ENCODE measurements at regions not wholly inside any gene's neighbourhood (a gene's known extent, or its start where the extent isn't known, plus 50 kb on each side); places are given as distances from the start of the nearest gene placed in this dataset.

DNA sequence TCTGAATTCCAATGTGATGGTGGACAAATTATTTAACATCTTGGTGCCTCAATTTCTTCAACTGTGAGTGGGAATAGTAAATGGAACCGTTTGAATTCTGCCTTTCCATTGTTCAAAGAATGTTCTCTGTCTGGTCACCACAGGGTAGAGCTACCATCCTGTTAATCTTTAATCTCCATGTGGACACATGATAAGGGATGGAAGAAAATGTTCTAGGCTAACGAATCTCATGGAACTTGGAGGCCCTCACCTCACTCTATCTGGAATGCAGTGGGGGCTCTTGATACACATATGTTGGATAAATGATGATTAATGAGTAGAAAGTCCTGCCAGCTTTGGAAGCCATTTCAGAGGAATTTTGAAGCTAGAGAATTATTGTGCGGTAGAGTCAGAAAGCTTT lies 118.5 kb upstream of the HABP2 start:
- no peaks in the 10 kb centered on the region for H3K36me3 Mint-ChIP-seq (ENCODE audit: low read depth)

DNA sequence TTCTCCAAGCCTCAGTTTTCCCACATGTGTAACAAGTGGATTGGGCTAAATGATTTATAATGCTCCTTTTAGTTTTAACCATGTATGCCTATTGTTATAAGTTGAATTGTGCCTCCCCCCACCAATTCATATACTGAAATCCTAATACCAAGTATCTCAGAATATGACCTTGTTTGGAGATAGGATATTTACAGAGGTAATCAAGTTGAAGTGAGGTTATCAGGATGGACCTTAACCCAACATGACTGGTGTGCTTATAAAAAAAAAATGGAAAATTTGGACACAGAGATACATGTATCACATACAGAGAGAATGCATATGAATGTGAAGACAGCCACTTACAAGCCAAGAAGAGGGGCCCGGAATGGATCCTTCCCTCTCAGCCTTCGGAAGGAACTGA lies 117.9 kb upstream of the HABP2 start:
- intact Hi-C loops (cut with micrococcal nuclease) = no loop called here
- H3K9me3 Mint-ChIP-seq = no peaks in the 10 kb centered on the region
- H3K27ac Mint-ChIP-seq = no peak overlapping the region
- H3K27me3 Mint-ChIP-seq = peaks cover 31% of the 10 kb centered on the region
- H3K4me1 Mint-ChIP-seq (ENCODE audit: low read depth) = no peaks in the 10 kb centered on the region
- H3K36me3 Mint-ChIP-seq (ENCODE audit: low read depth) = no peaks in the 10 kb centered on the region
- H3K4me3 Mint-ChIP-seq = no peak overlapping the region

More for the DNA sequence above, 118.5 kb upstream of the HABP2 start:
- H3K9me3 Mint-ChIP-seq = no peaks in the 10 kb centered on the region
- peaks cover 30% of the 10 kb centered on the region for H3K27me3 Mint-ChIP-seq
- no peak overlapping the region for H3K4me3 Mint-ChIP-seq
- H3K4me1 Mint-ChIP-seq (ENCODE audit: low read depth) = no peaks in the 10 kb centered on the region
- intact Hi-C loops (cut with micrococcal nuclease) = no loop called here
- no peak overlapping the region for H3K27ac Mint-ChIP-seq

DNA sequence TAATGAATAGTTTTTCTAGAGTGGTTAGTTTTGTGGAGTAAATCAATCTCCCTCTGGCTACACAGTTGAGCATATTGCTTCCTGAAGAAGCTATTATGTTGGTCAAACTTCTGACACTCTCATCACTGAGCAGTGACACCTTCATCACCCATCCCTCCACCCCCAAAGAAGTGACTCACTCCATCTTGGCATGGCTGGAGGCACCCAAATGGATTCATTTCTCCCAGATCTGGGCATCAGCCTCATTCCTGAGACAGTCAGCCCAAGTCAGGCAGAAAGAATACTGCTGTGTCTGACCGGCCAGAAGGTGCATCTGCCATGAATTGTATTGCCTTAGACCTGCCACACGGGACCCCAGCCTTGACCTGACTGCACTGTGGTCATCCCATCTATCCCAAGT lies 117.0 kb upstream of the HABP2 start:
- intact Hi-C loops (cut with micrococcal nuclease) = no loop called here
- Mint-ChIP-seq H3K36me3 (ENCODE audit: low read depth) (no peaks in the 10 kb centered on the region), H3K9me3 (no peaks in the 10 kb centered on the region), H3K4me3 (no peak overlapping the region), H3K27ac (no peak overlapping the region), H3K4me1 (ENCODE audit: low read depth) (no peaks in the 10 kb centered on the region), H3K27me3 (peaks cover 32% of the 10 kb centered on the region)

DNA sequence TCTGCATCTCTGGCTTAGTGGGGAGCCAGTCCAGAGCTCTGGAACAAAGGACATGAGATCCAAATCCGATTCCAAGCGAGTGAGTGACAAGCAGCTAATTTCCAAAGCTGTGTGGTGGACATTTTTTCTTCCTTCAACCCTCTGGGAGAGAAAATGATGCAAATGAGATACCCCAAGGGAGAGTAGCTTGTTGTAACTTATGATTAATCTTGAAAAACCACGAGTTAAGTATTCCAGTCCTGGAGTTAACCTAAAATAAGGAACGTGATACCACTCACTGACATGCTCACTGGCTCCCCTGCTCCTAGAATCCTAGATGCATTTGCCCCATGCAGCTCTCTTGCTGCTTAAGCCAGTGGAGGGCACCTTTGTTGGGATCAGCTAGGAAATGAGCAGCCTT lies 116.0 kb upstream of the HABP2 start:
- no peak overlapping the region for H3K4me3 Mint-ChIP-seq
- H3K9me3 Mint-ChIP-seq = no peaks in the 10 kb centered on the region
- H3K27me3 Mint-ChIP-seq = peaks cover 38% of the 10 kb centered on the region
- H3K4me1 Mint-ChIP-seq (ENCODE audit: low read depth) = peaks cover 7% of the 10 kb centered on the region
- no peak overlapping the region for H3K27ac Mint-ChIP-seq
- intact Hi-C loops (cut with micrococcal nuclease) = no loop called here
- H3K36me3 Mint-ChIP-seq (ENCODE audit: low read depth) = no peaks in the 10 kb centered on the region

DNA sequence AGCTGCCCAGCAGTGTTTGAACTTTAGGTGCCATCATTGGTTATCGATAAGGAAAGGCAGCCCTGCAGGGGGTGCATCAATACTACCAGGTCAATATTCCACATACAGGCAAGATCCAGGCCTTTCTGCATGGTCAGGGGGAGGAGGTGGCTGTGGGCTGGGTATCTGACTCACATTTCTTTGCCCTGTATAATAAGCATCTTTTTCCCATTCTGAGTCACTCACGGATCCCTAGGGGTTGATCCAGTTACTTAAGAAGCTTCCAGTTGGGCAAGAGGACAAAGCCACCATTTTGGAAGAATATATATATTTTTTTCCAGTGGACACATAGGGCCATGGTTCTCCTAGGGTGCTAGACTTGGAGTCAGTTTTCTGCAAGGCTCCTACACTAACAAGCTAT lies 114.2 kb upstream of the HABP2 start:
- H3K9me3 Mint-ChIP-seq = no peaks in the 10 kb centered on the region
- peaks cover 40% of the 10 kb centered on the region for H3K27me3 Mint-ChIP-seq
- H3K4me3 Mint-ChIP-seq = no peak overlapping the region
- no peaks in the 10 kb centered on the region for H3K36me3 Mint-ChIP-seq (ENCODE audit: low read depth)
- peaks cover 22% of the 10 kb centered on the region for H3K4me1 Mint-ChIP-seq (ENCODE audit: low read depth)
- no peak overlapping the region for H3K27ac Mint-ChIP-seq
- intact Hi-C loops (cut with micrococcal nuclease) = no loop called here

DNA sequence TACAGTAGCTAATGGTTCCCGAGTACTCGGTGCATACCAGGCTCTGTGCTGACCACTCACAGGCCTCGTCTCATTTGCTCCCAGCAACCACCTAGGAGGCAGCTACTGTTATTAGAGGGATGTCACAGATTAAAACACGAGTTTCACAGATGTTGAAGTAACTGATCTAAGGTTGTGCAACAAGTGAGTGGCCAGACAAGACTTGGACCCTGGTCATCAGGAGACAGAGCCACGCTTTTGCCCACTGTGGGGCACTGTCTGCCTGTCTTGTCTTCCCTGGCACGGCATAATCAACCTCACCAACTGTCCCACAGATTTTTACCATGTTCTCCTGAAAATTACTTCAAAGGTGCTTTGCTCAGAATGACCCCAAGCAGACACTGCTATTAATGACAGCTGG lies 111.6 kb upstream of the HABP2 start:
- intact Hi-C loops (cut with micrococcal nuclease) = no loop called here
- Mint-ChIP-seq H3K4me3 (no peak overlapping the region), H3K9me3 (no peaks in the 10 kb centered on the region), H3K4me1 (ENCODE audit: low read depth) (peaks cover 43% of the 10 kb centered on the region), H3K27ac (no peak overlapping the region), H3K36me3 (ENCODE audit: low read depth) (no peaks in the 10 kb centered on the region), H3K27me3 (peaks cover 40% of the 10 kb centered on the region)

DNA sequence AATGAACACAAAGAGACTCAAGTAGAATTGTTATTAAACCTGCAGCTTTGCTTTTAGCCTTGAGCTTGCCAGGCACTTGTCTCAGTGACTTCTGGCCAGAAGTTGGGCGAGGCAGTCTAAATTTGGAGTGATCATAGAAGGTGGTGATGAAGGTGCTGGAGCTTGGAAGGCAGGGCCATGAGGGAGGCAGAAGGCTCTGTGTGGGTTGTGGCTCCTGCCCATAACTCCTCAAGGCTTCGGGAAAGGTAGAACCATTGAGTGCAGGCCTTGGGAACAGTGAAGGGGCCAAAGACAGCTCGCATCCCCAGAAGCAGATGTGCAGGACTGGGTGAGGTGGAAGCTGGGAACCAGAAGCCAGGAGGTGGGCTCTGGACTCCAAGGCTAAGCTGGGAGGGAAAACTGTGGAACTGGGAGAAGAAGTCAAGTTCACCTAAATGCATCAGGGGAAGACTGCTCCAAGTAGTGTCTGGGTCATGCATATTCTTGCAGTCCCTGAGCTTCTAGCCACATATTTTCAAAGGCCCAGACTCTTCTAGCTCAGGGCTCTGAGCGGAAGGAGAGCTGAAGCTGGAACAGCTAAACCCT lies 111.1 kb upstream of the HABP2 start:
- no peaks in the 10 kb centered on the region for H3K9me3 Mint-ChIP-seq
- peaks cover 39% of the 10 kb centered on the region for H3K27me3 Mint-ChIP-seq
- intact Hi-C loops (cut with micrococcal nuclease) = no loop called here
- H3K27ac Mint-ChIP-seq = no peak overlapping the region
- H3K4me1 Mint-ChIP-seq (ENCODE audit: low read depth) = peaks cover 43% of the 10 kb centered on the region
- H3K36me3 Mint-ChIP-seq (ENCODE audit: low read depth) = no peaks in the 10 kb centered on the region
- no peak overlapping the region for H3K4me3 Mint-ChIP-seq

DNA sequence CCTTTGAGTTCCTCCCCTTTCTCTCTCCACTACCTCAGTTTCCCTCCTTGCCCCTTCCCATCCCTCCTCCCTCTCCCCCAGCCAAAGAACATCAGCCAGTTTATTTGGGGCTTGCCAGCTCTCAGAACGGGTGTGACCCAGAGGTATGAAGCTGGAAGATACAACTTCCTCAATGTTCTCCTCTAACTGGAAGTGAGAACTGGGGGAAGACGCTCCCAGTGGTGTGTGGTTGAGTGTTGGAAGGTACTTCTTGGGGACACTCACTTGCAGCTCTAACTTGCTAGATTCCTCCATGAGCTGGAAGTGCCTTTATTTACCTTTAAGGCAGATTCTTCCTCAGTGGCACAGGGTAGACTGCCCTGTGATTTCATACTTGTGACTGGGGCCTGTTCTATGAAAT lies 110.5 kb upstream of the HABP2 start:
- Mint-ChIP-seq H3K27me3 (peaks cover 39% of the 10 kb centered on the region), H3K4me1 (ENCODE audit: low read depth) (peaks cover 43% of the 10 kb centered on the region), H3K4me3 (no peak overlapping the region), H3K27ac (no peak overlapping the region), H3K36me3 (ENCODE audit: low read depth) (no peaks in the 10 kb centered on the region), H3K9me3 (no peaks in the 10 kb centered on the region)
- intact Hi-C loops (cut with micrococcal nuclease) = no loop called here

DNA sequence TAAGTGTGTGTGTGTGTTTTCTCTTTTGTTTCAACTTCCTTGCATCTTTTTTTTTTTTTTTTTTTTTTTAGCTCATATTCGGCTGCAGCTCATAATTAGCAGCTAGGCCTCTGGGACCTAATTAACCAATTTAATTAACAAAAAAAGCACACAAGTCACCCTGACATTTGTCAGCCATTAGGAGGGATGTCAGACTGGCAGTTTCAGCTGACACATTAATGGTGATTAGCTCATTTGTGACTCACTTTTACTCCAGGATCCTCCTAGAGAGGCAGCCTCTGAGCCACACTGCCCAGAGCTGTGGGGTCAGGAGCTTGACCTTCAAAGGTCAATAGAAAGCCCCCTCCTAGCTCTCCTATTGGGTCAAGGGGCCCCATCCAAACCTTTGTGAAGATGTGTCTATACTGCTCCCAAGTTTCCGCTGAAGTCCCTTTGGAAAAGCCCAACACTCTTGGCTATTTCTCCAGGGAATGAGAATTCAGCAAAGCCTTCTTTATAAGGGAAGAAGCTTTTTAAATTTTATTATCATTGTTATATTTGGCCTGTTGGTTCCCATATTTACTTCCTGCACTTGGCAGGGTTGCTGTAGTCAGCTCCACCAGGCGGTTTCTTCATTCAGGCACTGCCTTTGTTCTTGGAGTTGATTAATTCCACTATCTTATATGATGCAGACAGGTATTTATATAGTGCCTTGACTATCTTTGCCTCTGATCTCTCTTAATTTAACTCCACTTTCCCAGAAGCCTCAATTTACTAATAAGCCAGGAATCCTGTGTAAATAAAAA lies 109.5 kb upstream of the HABP2 start:
- Mint-ChIP-seq H3K27me3 (peaks cover 48% of the 10 kb centered on the region), H3K27ac (no peak overlapping the region), H3K9me3 (no peaks in the 10 kb centered on the region), H3K4me3 (no peak overlapping the region), H3K36me3 (ENCODE audit: low read depth) (no peaks in the 10 kb centered on the region), H3K4me1 (ENCODE audit: low read depth) (peaks cover 43% of the 10 kb centered on the region)
- intact Hi-C loops (cut with micrococcal nuclease) = no loop called here

DNA sequence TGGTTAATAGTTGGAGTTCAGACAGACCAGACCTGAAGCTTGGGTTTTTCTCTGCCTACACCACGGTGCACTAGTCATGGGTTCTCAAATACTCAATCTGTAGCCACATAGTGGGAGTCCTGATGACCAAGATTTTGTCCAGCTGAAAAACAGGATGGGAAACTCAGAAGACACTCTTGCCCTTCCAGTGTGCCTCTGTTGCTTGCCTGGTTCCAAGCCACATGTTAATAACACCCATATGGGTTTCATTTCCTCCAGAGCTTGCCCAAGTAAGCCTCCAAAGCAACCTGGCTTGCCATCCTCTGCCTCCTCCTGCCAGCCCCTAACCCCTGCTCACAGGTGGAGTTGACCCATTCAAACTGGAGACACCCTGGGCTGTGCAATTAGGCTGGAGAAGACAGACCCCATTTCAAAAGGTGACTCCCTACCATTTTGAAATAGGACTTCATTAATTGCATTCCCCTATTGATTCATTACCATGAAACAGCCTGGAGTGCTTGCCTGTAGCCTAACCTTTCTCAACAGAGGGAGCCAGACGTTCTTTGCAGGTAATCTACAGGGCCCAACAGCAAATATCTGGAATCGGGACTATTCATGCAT lies 108.0 kb upstream of the HABP2 start:
- peaks cover 43% of the 10 kb centered on the region for H3K4me1 Mint-ChIP-seq (ENCODE audit: low read depth)
- H3K4me3 Mint-ChIP-seq = no peak overlapping the region
- intact Hi-C loops (cut with micrococcal nuclease) = no loop called here
- H3K27me3 Mint-ChIP-seq = peaks cover 58% of the 10 kb centered on the region
- no peaks in the 10 kb centered on the region for H3K9me3 Mint-ChIP-seq
- no peak overlapping the region for H3K27ac Mint-ChIP-seq
- no peaks in the 10 kb centered on the region for H3K36me3 Mint-ChIP-seq (ENCODE audit: low read depth)

DNA sequence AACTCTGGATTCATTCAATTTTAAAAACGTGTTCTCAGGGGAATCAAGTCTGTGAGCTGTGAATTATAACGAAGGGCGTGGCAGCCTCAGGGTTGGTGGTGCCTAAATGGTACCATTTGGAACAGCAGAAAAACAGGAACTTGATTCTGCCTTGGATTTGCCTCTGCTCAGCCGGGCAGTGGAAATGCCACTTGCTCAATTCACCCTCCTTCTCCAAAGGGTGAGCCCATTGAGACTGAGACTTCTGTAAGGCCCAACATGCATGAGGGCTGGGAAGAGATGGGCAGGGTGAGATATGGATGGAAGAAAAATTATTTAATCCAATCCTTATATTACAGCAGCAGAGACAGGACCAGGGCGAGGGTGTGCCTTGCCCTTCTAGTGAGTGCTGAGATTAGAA lies 107.1 kb upstream of the HABP2 start:
- no peak overlapping the region for H3K4me3 Mint-ChIP-seq
- H3K27me3 Mint-ChIP-seq = peaks cover 60% of the 10 kb centered on the region
- intact Hi-C loops (cut with micrococcal nuclease) = no loop called here
- H3K9me3 Mint-ChIP-seq = no peaks in the 10 kb centered on the region
- no peaks in the 10 kb centered on the region for H3K36me3 Mint-ChIP-seq (ENCODE audit: low read depth)
- H3K27ac Mint-ChIP-seq = no peak overlapping the region
- H3K4me1 Mint-ChIP-seq (ENCODE audit: low read depth) = peaks cover 43% of the 10 kb centered on the region

DNA sequence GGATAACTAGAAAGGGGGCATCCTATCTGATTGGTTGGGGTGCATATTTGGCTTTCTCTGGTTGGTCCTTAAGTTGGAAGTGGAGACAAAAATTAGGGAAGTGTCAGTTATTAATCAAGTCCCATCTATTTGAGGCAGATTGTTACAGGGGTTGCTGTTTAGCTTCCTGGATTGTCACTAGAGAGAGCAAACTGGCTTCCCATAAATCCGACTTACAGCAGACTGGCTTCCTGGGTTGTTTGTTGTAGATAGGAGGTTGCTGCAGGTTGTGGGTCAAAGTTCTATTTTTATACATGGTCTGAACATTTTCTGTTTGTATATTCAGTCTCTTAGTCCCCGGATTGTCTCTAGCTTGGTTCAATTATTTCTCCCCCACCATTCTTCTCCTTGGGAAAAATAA lies 106.1 kb upstream of the HABP2 start:
- Mint-ChIP-seq H3K27ac (no peak overlapping the region), H3K4me3 (no peak overlapping the region), H3K36me3 (ENCODE audit: low read depth) (no peaks in the 10 kb centered on the region), H3K9me3 (no peaks in the 10 kb centered on the region), H3K27me3 (peaks cover 58% of the 10 kb centered on the region), H3K4me1 (ENCODE audit: low read depth) (peaks cover 37% of the 10 kb centered on the region)
- intact Hi-C loops (cut with micrococcal nuclease) = no loop called here

DNA sequence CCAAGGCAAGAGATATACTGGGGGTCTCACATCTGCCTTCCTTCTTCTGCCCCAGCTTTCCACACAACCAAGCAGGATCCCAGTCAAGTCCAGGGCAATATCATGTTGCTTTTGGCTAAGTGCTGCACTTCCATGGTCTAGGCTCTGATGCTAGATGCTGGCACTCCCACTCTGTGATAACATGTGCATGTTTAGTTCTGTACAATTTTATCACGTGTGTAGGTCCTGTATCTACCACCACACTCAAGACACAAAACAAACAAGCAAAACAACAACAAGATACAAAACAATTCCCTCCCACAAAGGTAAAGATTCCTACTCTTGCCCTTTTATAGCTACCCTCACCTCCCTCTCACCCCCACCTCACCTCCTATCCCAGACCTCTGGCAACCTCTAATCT lies 105.6 kb upstream of the HABP2 start:
- Mint-ChIP-seq H3K4me1 (ENCODE audit: low read depth) (peaks cover 32% of the 10 kb centered on the region), H3K9me3 (no peaks in the 10 kb centered on the region), H3K36me3 (ENCODE audit: low read depth) (no peaks in the 10 kb centered on the region), H3K27ac (no peak overlapping the region), H3K27me3 (peaks cover 58% of the 10 kb centered on the region), H3K4me3 (no peak overlapping the region)
- intact Hi-C loops (cut with micrococcal nuclease) = no loop called here

DNA sequence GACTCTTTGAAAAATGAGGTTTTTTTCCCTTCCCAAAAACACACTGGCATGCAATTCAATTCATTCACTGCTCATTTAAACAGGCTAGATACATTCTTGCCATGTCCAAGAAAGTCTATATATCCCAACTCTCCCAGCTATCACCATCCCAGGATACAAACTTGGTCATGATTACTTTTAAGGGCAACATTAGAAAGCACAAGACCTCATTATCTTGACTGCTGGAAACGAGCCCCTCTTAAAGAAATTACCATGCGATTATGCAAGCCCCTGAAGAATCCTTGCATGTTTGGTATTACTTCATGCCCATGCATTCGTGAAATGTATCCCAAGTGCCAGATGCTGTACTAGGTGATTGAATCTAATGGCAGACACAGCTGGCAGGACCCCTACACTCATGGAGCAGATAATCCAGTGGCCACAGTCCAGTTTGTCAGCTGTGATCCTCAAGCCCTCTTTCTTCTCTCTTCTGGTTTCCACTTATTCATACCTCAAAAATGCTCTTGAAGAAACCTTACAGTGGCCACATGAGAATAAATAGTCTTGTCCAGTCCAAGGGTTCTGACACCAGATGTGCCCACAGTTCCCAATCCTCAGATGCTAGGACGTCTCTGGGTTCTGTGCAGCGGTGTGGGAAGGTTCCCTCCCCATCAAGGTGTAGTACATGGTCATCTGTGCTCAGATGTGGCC lies 103.7 kb upstream of the HABP2 start:
- Mint-ChIP-seq H3K36me3 (ENCODE audit: low read depth) (no peaks in the 10 kb centered on the region), H3K27me3 (peaks cover 66% of the 10 kb centered on the region), H3K9me3 (no peaks in the 10 kb centered on the region), H3K4me1 (ENCODE audit: low read depth) (peaks cover 15% of the 10 kb centered on the region), H3K4me3 (no peak overlapping the region), H3K27ac (no peak overlapping the region)
- intact Hi-C loops (cut with micrococcal nuclease) = no loop called here

Data from dendritic cell treated with granulocyte-macrophage colony-stimulating factor and Interleukin-4, amounts not matched to agents 40 ng/mL and 50 ng/mL, for 4 days (primary cell).